ENCODE measurements at regions not wholly inside any gene's neighbourhood (a gene's known extent, or its start where the extent isn't known, plus 50 kb on each side); places are given as distances from the start of the nearest gene placed in this dataset.

- DNase-seq (ENCODE audit: insufficient read length, low spot score): no peak
- peak; percentile 45 for FAIRE-seq
Measured at GRCh38 chr12:22396735-22397134, 62.2 kb upstream of the ST8SIA1 start.

- FAIRE-seq (peak; percentile 49), DNase-seq (ENCODE audit: insufficient read length, low spot score) (no peak)
Measured at GRCh38 chr12:22396253-22396652, 61.7 kb upstream of the ST8SIA1 start.

GRCh38 chr12:22395666-22396065, 61.2 kb upstream of the ST8SIA1 start:
- FAIRE-seq (no peak), DNase-seq (ENCODE audit: insufficient read length, low spot score) (no peak)
